Skin of body (tissue), 1 donor: ENCODE measurements at regions not wholly inside any gene's neighbourhood (a gene's known extent, or its start where the extent isn't known, plus 50 kb on each side); places are given as distances from the start of the nearest gene placed in this dataset.
"Not testable (repeated sequence)": the region's sequence is repeated elsewhere in the genome, so short reads cannot be mapped to it uniquely, and the experiment has no call there.

Experiments used
- DNase-seq: peaks from one replicate; lab custom pipeline; 2025; lab: John Stamatoyannopoulos, UW

- no peak for DNase-seq
Measured at GRCh38 chr9:28970241-28970654, 1397.0 kb upstream of the C9orf72 start.

- no peak for DNase-seq
Measured at GRCh38 chr9:28971881-28972280, 1398.6 kb upstream of the C9orf72 start.

GRCh38 chr9:28976250-28976649, 1403.0 kb upstream of the C9orf72 start:
- DNase-seq, result no peak

GRCh38 chr9:28976684-28977083, 1403.4 kb upstream of the C9orf72 start:
- no peak for DNase-seq

- no peak for DNase-seq
Measured at GRCh38 chr9:28981129-28981528, 1407.8 kb upstream of the C9orf72 start.

- no peak for DNase-seq
Measured at GRCh38 chr9:28981711-28982110, 1408.4 kb upstream of the C9orf72 start.

GRCh38 chr9:28984016-28984415, 1410.7 kb upstream of the C9orf72 start:
- DNase-seq, result no peak

- DNase-seq, result not testable (repeated sequence)
Measured at GRCh38 chr9:28990009-28990408, 1416.7 kb upstream of the C9orf72 start.

- DNase-seq, result no peak
Measured at GRCh38 chr9:28999057-28999456, 1425.8 kb upstream of the C9orf72 start.

- no peak for DNase-seq
Measured at GRCh38 chr9:28999806-29000205, 1426.5 kb upstream of the C9orf72 start.

- DNase-seq, result no peak
Measured at GRCh38 chr9:29001006-29001405, 1427.7 kb upstream of the C9orf72 start.

GRCh38 chr9:29004988-29005387, 1431.7 kb upstream of the C9orf72 start:
- DNase-seq, result no peak

- DNase-seq, result no peak
Measured at GRCh38 chr9:29006628-29007027, 1433.3 kb upstream of the C9orf72 start.

- DNase-seq, result no peak
Measured at GRCh38 chr9:29012911-29013310, 1439.6 kb upstream of the C9orf72 start.

- DNase-seq, result no peak
Measured at GRCh38 chr9:29021632-29022031, 1448.4 kb upstream of the C9orf72 start.

GRCh38 chr9:29038332-29038731, 1465.1 kb upstream of the C9orf72 start:
- no peak for DNase-seq

GRCh38 chr9:29039258-29039657, 1466.0 kb upstream of the C9orf72 start:
- no peak for DNase-seq

GRCh38 chr9:29043072-29043471, 1469.8 kb upstream of the C9orf72 start:
- DNase-seq, result no peak

GRCh38 chr9:29044959-29045358, 1471.7 kb upstream of the C9orf72 start:
- no peak for DNase-seq

- no peak for DNase-seq
Measured at GRCh38 chr9:29060041-29060440, 1486.8 kb upstream of the C9orf72 start.

- DNase-seq, result no peak
Measured at GRCh38 chr9:29062446-29062845, 1489.2 kb upstream of the C9orf72 start.

GRCh38 chr9:29063031-29063430, 1489.8 kb upstream of the C9orf72 start:
- DNase-seq, result no peak

GRCh38 chr9:29066141-29066640, 1492.9 kb upstream of the C9orf72 start:
- DNase-seq, result peak; percentile 4

- no peak for DNase-seq
Measured at GRCh38 chr9:29068461-29068860, 1495.2 kb upstream of the C9orf72 start.
